GM18867 (cell line): ENCODE measurements at regions not wholly inside any gene's neighbourhood (a gene's known extent, or its start where the extent isn't known, plus 50 kb on each side); places are given as distances from the start of the nearest gene placed in this dataset.
A peak's percentile ranks its signal among the peaks of the same experiment; 100 is the strongest.
"Not testable (repeated sequence)": the region's sequence is repeated elsewhere in the genome, so short reads cannot be mapped to it uniquely, and the experiment has no call there.

Source experiments
- ATAC-seq: cut with Tn5 transposase; IDR thresholded peaks from one replicate; pipeline ENCODE4 v1.9.1; 2021; ENCODE audit warnings: mild to moderate bottlenecking, moderate library complexity; ENCODE audit not compliant: unreplicated experiment

DNA sequence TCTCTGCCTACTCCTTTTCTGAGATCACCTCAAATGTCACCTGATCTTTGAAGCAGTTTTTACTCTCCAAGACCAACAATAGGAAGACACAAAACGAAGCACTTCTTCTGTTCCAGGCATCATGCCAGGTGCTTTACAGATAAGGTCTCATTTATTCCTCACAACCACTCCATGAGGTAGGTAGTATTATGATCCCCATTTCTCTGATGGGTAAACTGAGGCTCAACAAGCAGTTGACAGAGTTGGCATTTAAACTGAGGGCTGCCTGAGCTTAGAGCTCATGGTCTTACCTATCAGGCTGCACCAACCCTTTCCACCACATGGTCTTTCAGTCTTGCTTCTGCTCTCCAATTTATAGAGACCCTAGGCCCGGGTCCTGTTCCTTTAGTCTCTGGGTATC lies 147.2 kb upstream of the JUN start:
- ATAC-seq: no peak

GRCh38 chr1:58931756-58932155 lies 147.9 kb upstream of the JUN start:
- ATAC-seq: no peak

DNA sequence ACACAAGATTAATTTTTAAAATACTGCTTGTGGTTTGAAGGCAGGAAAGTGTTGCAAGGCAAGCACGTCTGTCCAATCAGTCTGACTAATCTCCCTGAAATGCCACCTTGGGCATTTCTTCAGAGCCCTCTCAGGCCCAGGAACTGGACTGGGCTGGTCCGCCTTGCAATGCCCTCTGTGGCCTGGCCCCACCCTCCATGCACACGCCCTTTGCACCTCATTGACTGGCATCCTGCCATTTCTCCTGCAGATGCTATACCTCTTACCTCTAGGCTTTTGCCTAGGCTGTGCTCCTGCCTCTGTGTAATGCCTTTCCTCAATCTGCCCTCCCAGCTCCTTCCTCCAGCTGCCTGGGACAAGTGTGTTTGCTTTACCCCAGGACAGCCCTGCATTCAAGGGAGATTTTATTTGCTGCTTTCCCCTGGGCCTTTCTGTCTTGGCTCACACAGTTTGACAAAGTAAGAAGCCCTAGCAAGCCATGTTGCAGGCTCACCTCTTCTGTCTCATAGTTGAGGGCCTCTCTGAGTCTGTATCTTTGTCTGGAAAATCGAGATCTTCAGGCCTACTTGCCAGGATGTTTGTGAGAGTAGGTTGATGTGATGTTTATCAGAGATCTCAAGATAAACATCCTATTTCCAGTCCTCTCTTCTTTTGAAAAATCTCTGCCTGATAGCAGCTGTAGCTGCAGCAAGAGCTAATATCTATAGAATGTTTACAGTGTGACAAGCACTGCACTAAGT lies 149.2 kb upstream of the JUN start:
- no peak for ATAC-seq

GRCh38 chr1:58933599-58933926 lies 149.7 kb upstream of the JUN start:
- ATAC-seq: no peak

- no peak for ATAC-seq
Observed at GRCh38 chr1:58934706-58935105, 150.9 kb upstream of the JUN start.

DNA sequence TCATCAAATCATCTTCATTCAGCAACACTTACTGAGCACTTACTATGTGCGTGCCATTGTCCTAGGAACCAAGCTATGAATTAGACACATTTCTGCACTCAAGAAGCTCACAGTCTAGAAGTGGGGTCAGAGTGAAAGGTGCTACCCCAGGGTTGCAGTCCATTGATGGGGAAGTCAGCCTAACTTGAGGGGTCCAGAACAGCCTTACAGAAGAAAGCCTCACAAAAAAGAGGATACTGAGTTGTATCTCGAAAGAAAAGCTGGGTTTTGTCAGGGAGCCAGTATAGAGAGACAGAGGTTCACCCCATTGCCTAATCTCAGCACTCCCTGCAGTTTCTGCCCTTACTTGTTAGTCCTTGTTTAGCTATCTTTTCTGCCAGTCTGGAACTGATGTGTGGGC lies 153.1 kb upstream of the JUN start:
- no peak for ATAC-seq

GRCh38 chr1:58939146-58939545 lies 155.3 kb upstream of the JUN start:
- ATAC-seq: no peak

DNA sequence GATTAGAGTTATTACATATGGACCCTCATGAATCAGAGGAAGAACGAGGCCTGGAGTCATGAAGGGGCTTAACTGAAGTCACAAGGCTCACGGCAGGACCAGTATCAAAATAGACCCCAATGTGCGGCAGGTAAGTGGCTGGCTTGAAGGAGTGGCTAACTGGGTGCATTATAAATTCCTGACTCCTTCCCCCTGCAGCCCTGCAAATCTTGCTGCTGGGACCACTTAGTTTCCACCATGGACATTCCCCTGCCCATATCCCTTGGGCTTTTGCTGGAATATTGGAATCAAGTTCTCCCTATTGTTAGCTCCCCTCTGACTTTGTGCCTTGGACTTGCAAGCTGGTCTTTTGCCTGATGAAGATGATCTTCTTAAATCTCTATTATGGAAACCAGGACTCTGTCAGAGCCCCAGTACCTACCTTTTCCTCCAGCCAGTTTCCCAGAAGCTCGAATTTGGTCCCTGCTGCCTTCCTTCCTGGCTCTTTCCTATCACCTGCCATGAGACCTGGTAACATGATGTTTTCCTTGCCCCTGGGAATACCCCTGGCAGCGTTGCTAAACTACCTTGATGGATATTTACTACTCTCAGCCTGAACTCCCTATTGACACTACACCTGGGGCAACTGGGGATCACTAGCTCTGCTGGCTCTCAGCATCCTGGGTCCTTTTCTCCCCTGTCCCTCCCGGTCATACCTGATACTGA lies 156.0 kb upstream of the JUN start:
- no peak for ATAC-seq

- peak; percentile 56 for ATAC-seq
Observed at GRCh38 chr1:58941471-58942289, 157.8 kb upstream of the JUN start.

GRCh38 chr1:58942759-58943191 lies 158.9 kb upstream of the JUN start:
- ATAC-seq: no peak

- ATAC-seq: no peak
Observed at GRCh38 chr1:58943776-58944175, 159.9 kb upstream of the JUN start.

- ATAC-seq: no peak
Observed at GRCh38 chr1:58944439-58944838, 160.6 kb upstream of the JUN start.

GRCh38 chr1:58946390-58946789 lies 162.5 kb upstream of the JUN start:
- no peak for ATAC-seq

DNA sequence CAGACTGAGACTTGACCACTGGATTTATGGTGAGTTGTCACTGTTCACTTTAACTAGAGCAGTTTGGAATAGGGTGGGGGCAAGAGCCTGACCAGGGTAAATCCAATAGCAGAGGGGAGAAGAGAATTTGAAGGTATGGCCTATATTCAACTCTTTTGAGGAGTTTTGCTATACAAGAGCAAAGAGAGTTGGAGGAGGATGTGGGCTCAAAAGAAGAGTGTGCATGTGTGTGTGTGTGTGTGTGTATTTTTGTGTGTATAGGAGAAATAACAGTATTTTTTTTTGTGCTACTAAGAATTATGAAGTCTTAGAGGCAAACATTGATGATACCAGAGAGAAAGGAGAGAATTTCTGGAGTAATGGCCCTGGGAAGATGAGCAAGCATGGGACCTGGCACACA lies 164.8 kb upstream of the JUN start:
- ATAC-seq: no peak

- ATAC-seq: no peak
Observed at GRCh38 chr1:58949551-58950220, 165.8 kb upstream of the JUN start.

- ATAC-seq: no peak
Observed at GRCh38 chr1:58950897-58951296, 167.1 kb upstream of the JUN start.

GRCh38 chr1:58953951-58954350 lies 170.1 kb upstream of the JUN start:
- ATAC-seq: not testable (repeated sequence)

DNA sequence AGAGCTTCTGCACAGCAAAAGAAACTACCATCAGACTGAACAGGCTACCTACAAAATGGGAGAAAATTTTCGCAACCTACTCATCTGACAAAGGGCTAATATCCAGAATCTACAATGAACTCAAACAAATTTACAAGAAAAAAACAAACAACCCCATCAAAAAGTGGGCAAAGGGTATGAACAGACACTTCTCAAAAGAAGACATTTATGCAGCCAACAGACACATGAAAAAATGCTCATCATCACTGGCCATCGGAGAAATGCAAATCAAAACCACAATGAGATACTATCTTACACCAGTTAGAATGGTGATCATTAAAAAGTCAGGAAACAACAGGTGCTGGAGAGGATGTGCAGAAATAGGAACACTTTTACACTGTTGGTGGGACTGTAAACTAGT lies 179.4 kb upstream of the JUN start:
- ATAC-seq: not testable (repeated sequence)

DNA sequence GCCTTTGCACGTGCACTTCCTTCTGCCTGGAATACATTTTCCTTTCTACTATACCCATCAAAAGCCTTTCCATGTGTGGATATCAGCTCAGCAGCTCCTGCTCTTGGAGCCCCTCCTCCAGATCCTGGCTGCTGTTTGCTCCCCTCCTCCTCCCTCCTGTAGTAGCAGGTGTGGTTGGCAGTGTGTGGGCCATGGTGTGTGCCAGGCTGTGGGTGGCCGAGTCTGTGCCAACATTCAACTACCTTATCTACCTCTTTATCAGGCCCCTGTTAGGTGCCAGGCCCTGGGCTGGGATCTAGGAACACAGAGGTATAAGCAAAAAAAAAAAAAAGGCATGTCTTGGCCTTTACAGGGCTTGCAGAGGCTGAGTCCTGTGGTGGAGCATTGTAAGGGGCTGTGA lies 180.6 kb upstream of the JUN start:
- no peak for ATAC-seq

DNA sequence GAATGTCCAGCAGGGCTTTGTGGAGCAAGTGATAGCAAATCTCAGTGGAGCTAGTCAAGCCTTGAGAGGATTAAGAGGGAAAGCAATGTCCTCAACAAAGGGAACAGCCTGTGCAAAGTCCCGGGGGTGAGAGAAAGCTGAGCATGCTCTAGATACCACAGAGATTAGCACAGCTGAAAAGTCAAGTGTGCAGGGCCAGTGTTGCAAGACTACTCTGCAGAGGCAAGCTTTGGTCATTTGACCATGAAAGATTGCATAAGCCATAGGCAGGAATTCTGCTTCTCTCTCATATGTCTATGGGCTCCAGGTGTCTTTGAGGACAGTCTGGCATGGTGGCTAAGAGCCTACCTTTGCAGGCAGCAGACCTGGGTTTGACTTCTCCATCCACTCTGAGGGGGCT lies 181.0 kb upstream of the JUN start:
- no peak for ATAC-seq
